LNCAP (cell line): ENCODE measurements at regions not wholly inside any gene's neighbourhood (a gene's known extent, or its start where the extent isn't known, plus 50 kb on each side); places are given as distances from the start of the nearest gene placed in this dataset.

ENCODE experiments used
- TF ChIP-seq, protein P1 (sequence below): fragments of 450-650 bp; IDR thresholded peaks from 2 replicates; pipeline ENCODE4 v1.5.1; 2017; ENCODE audit warnings: mild to moderate bottlenecking

DNA sequence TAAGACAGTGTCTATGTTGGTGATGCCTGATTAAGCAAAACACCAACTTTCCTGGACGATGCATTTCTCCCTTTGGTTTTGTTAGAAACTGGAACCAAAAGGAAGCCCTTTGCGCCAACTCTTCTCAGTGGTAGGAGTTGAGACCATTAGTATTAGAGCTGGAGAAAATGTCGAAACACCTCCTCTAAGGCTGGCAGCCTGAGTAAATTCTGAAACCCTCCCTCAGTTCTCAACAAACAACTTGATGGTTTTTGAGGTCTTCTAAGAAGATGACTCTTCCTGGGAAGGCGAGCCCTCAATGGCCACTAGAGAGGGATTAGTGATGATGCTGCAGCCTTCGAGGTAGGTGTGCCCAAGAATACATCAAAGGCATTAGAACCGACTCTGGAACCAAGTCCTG is 78.4 kb upstream of the CCN6 start:
- TF ChIP-seq, protein P1, sequence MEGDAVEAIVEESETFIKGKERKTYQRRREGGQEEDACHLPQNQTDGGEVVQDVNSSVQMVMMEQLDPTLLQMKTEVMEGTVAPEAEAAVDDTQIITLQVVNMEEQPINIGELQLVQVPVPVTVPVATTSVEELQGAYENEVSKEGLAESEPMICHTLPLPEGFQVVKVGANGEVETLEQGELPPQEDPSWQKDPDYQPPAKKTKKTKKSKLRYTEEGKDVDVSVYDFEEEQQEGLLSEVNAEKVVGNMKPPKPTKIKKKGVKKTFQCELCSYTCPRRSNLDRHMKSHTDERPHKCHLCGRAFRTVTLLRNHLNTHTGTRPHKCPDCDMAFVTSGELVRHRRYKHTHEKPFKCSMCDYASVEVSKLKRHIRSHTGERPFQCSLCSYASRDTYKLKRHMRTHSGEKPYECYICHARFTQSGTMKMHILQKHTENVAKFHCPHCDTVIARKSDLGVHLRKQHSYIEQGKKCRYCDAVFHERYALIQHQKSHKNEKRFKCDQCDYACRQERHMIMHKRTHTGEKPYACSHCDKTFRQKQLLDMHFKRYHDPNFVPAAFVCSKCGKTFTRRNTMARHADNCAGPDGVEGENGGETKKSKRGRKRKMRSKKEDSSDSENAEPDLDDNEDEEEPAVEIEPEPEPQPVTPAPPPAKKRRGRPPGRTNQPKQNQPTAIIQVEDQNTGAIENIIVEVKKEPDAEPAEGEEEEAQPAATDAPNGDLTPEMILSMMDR, result no peak

GRCh38 chr6:111976139-111976538 is 77.8 kb upstream of the CCN6 start:
- TF ChIP-seq, protein P1, result no peak

DNA sequence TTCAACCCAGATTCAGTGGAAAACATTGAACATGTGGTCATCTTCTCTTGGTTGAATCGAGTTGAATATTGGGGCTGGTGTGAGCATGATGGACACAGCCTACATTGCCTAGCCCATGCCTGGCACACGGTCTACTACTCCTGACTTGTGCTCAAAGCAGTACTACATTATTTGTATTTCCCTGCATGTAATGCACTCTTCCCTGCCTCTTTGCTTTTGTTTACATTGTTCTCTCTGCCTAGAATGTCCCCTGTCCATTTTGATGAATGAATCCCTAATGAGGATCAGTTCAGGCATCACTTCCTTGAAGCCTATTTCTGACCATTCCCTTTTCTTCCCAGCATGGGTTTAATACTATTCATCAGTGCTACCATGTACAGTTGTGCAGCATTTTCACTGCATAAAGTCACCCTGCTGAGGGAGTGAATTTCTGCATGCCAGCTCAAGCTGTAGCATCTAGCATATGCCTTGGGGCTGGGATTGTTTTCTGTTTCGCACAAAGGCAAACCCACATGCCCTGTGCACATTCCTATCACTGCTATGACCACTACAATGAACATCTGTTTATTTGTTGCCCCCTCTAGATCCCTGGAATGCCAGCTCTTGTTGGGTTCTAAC is 75.3 kb upstream of the CCN6 start:
- TF ChIP-seq, protein P1, result no peak

DNA sequence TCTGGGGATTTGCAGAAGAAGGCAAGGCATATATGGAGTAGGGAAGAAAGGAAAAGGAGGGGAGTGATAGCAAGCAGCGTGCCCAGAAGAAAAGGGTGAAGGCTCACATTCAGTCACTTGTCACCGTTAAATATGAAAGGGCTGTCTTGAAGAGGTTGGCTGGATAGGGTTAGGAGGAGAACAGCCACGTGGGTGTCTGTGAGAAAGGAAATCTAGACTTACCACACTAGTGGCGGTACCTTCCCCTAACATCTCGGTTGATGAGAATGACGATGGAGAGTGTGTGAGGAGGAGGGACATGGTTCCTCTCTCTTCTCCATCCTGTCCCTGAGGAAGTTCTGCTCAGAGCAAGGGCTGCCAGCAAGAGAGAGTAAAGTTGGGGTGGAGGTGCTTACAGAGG is 74.3 kb upstream of the CCN6 start:
- TF ChIP-seq, protein P1, result no peak

GRCh38 chr6:111980143-111980542 is 73.8 kb upstream of the CCN6 start:
- TF ChIP-seq, protein P1, result no peak

GRCh38 chr6:111980971-111981840 is 72.7 kb upstream of the CCN6 start:
- TF ChIP-seq, protein P1, result no peak

DNA sequence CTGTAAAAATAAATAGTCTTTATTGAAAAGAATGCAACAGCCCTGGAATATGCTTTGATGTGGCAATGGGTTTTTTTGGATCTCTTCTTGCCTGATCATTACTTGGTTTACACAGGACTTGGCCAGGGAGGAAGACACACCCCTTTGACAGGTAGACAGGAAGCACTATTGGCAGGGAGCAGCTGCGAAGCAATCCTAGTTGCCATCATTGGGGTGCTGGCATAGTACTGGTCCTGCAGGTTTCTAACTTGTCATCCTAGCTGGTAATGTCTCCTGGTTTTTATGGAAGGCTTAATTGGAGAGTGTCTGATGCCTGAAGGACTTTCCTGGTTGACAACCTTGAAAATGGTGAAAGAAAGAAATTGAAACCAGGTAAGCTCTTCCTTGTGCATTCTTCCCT is 71.2 kb upstream of the CCN6 start:
- TF ChIP-seq, protein P1, result no peak
